ENCODE measurements at regions not wholly inside any gene's neighbourhood (a gene's known extent, or its start where the extent isn't known, plus 50 kb on each side); places are given as distances from the start of the nearest gene placed in this dataset.

DNA sequence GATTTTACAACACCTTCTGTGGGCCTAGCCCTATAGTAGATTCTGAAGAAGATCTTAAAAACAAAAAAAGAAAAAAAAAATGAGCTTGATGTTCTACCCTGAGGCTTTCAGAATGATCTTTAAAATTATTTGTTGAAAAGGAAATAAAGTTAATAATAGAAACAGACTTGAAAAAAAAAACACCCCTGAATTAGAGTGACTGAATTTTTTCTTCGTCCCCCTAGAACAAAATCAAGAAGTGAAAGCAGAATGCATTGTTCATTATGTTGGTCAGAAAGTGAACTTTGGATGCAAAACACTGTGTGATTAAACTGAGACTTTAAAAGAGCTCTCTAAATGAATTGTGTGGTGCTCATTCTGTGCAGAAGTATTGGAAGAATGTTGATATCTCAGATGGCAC is 1384.4 kb upstream of the PIK3C3 start:
- Mint-ChIP-seq H3K27ac (ENCODE audit: unreplicated experiment) (no peak overlapping the region), H3K4me3 (ENCODE audit: unreplicated experiment) (no peak overlapping the region), H3K9me3 (ENCODE audit: unreplicated experiment) (no peaks in the 10 kb centered on the region), H3K4me1 (ENCODE audit: low read depth, unreplicated experiment) (no peaks in the 10 kb centered on the region), H3K36me3 (ENCODE audit: insufficient read depth, unreplicated experiment) (no peaks in the 10 kb centered on the region), H3K27me3 (ENCODE audit: insufficient read depth, unreplicated experiment) (no peaks in the 10 kb centered on the region)
- POLR2A ChIA-PET, result no interaction called here
- no peaks in the 10 kb centered on the region for H3K27me3 ChIP-seq (replicated peaks; ENCODE audit: control insufficient read depth, insufficient read depth, low read length)
- CTCF ChIA-PET, result no interaction called here
- H3K9me3 ChIP-seq, result no peaks in the 10 kb centered on the region
- TF ChIP-seq CTCF (IDR thresholded peaks at IDR 0.05; ENCODE audit: insufficient read depth in 1 of 2, low read depth in 1 of 2, low read length in 1 of 2, severe bottlenecking in 1 of 2, unreplicated experiment in 1 of 2), result no peak
- no peaks in the 10 kb centered on the region for H3K4me1 ChIP-seq
- no peak overlapping the region for H3K4me3 ChIP-seq (ENCODE audit: low read depth, low read length)
- DNase-seq, result no peak
- intact Hi-C loops (cut with micrococcal nuclease; ENCODE audit: unreplicated experiment), result no loop called here
- no peaks in the 10 kb centered on the region for H3K36me3 ChIP-seq (ENCODE audit: control insufficient read depth, insufficient read depth, low read length)
- no TSS peak for BruUV-seq (replicated peaks)

- Mint-ChIP-seq H3K36me3 (ENCODE audit: insufficient read depth, unreplicated experiment) (no peaks in the 10 kb centered on the region), H3K27ac (ENCODE audit: unreplicated experiment) (no peak overlapping the region), H3K4me1 (ENCODE audit: low read depth, unreplicated experiment) (no peaks in the 10 kb centered on the region), H3K9me3 (ENCODE audit: unreplicated experiment) (no peaks in the 10 kb centered on the region), H3K27me3 (ENCODE audit: insufficient read depth, unreplicated experiment) (no peaks in the 10 kb centered on the region), H3K4me3 (ENCODE audit: unreplicated experiment) (no peak overlapping the region)
- no peaks in the 10 kb centered on the region for H3K9me3 ChIP-seq
- no peaks in the 10 kb centered on the region for H3K27me3 ChIP-seq (replicated peaks; ENCODE audit: control insufficient read depth, insufficient read depth, low read length)
- intact Hi-C loops (cut with micrococcal nuclease; ENCODE audit: unreplicated experiment), result no loop called here
- DNase-seq, result no peak
- ChIA-PET POLR2A (no interaction called here), CTCF (no interaction called here)
- no TSS peak for BruUV-seq (replicated peaks)
- H3K36me3 ChIP-seq (ENCODE audit: control insufficient read depth, insufficient read depth, low read length), result no peaks in the 10 kb centered on the region
- TF ChIP-seq CTCF (IDR thresholded peaks at IDR 0.05; ENCODE audit: insufficient read depth in 1 of 2, low read depth in 1 of 2, low read length in 1 of 2, severe bottlenecking in 1 of 2, unreplicated experiment in 1 of 2), result no peak
- no peak overlapping the region for H3K4me3 ChIP-seq (ENCODE audit: low read depth, low read length)
- no peaks in the 10 kb centered on the region for H3K4me1 ChIP-seq
Measured at GRCh38 chr18:40569605-40570004, 1385.4 kb upstream of the PIK3C3 start.

DNA sequence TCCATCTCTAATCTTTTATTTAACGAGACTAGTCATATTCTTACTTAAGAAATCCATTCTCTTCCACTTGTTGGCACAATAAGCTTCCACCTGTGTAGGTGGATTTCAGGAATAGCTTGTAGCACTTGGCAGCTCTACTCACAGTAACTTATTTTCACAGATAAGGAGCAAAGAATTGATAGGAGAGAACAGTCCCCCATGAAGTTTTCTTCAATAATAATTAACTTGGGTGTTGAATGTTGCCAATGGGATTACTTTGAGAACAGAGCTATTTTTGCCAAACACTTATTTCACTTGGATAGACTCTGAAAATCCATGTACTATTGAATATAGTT is 1388.6 kb upstream of the PIK3C3 start:
- H3K27me3 ChIP-seq (replicated peaks; ENCODE audit: control insufficient read depth, insufficient read depth, low read length), result no peaks in the 10 kb centered on the region
- intact Hi-C loops (cut with micrococcal nuclease; ENCODE audit: unreplicated experiment), result no loop called here
- no peak overlapping the region for H3K4me3 Mint-ChIP-seq (ENCODE audit: unreplicated experiment)
- no peak overlapping the region for H3K27ac Mint-ChIP-seq (ENCODE audit: unreplicated experiment)
- no peak for DNase-seq
- CTCF ChIA-PET, result no interaction called here
- no peaks in the 10 kb centered on the region for H3K36me3 ChIP-seq (ENCODE audit: control insufficient read depth, insufficient read depth, low read length)
- H3K9me3 ChIP-seq, result no peaks in the 10 kb centered on the region
- H3K36me3 Mint-ChIP-seq (ENCODE audit: insufficient read depth, unreplicated experiment), result no peaks in the 10 kb centered on the region
- H3K4me1 Mint-ChIP-seq (ENCODE audit: low read depth, unreplicated experiment), result no peaks in the 10 kb centered on the region
- POLR2A ChIA-PET, result no interaction called here
- no peak overlapping the region for H3K4me3 ChIP-seq (ENCODE audit: low read depth, low read length)
- H3K27me3 Mint-ChIP-seq (ENCODE audit: insufficient read depth, unreplicated experiment), result no peaks in the 10 kb centered on the region
- H3K9me3 Mint-ChIP-seq (ENCODE audit: unreplicated experiment), result no peaks in the 10 kb centered on the region
- BruUV-seq (replicated peaks), result no TSS peak
- H3K4me1 ChIP-seq, result no peaks in the 10 kb centered on the region
- TF ChIP-seq CTCF (IDR thresholded peaks at IDR 0.05; ENCODE audit: insufficient read depth in 1 of 2, low read depth in 1 of 2, low read length in 1 of 2, severe bottlenecking in 1 of 2, unreplicated experiment in 1 of 2), result no peak

Measured in Caco-2 (cell line).